ENCODE measurements at regions not wholly inside any gene's neighbourhood (a gene's known extent, or its start where the extent isn't known, plus 50 kb on each side); places are given as distances from the start of the nearest gene placed in this dataset.

- Mint-ChIP-seq H3K36me3 (ENCODE audit: insufficient read depth) (no peaks in the 10 kb centered on the region), H3K27me3 (no peaks in the 10 kb centered on the region), H3K4me3 (no peak overlapping the region), H3K4me1 (no peaks in the 10 kb centered on the region), H3K9me3 (peaks cover 14% of the 10 kb centered on the region), H3K27ac (ENCODE audit: low read depth) (no peak overlapping the region)
- ATAC-seq (replicated peaks; ENCODE audit: extremely low read depth, poor library complexity, severe bottlenecking) (no peak), DNase-seq (ENCODE audit: low spot score in 2 of 2) (no peak)
Observed at GRCh38 chr4:32226733-32227132, 1506.6 kb downstream of the PCDH7 start.

- Mint-ChIP-seq H3K4me1 (no peaks in the 10 kb centered on the region), H3K27me3 (no peaks in the 10 kb centered on the region)
- ATAC-seq (replicated peaks; ENCODE audit: extremely low read depth, poor library complexity, severe bottlenecking), result no peak
Observed at GRCh38 chr4:32243926-32244325, 1523.8 kb downstream of the PCDH7 start.

GRCh38 chr4:32249040-32249439, 1528.9 kb downstream of the PCDH7 start:
- Mint-ChIP-seq H3K9me3 (peaks cover 12% of the 10 kb centered on the region), H3K4me1 (no peaks in the 10 kb centered on the region), H3K4me3 (no peak overlapping the region), H3K36me3 (ENCODE audit: insufficient read depth) (no peaks in the 10 kb centered on the region), H3K27ac (ENCODE audit: low read depth) (no peak overlapping the region), H3K27me3 (no peaks in the 10 kb centered on the region)
- DNase-seq (ENCODE audit: low spot score in 2 of 2) (no peak), ATAC-seq (replicated peaks; ENCODE audit: extremely low read depth, poor library complexity, severe bottlenecking) (no peak)

More at GRCh38 chr4:32243926-32244325, 1523.8 kb downstream of the PCDH7 start:
- no peak overlapping the region for H3K27ac Mint-ChIP-seq (ENCODE audit: low read depth)
- DNase-seq (ENCODE audit: low spot score in 2 of 2), result no peak
- no peaks in the 10 kb centered on the region for H3K36me3 Mint-ChIP-seq (ENCODE audit: insufficient read depth)
- H3K4me3 Mint-ChIP-seq, result no peak overlapping the region
- H3K9me3 Mint-ChIP-seq, result peaks cover 10% of the 10 kb centered on the region

- ATAC-seq (replicated peaks; ENCODE audit: extremely low read depth, poor library complexity, severe bottlenecking), result no peak
- no peaks in the 10 kb centered on the region for H3K36me3 Mint-ChIP-seq (ENCODE audit: insufficient read depth)
- peaks cover 21% of the 10 kb centered on the region for H3K9me3 Mint-ChIP-seq
- DNase-seq (ENCODE audit: low spot score in 2 of 2), result no peak
- no peak overlapping the region for H3K27ac Mint-ChIP-seq (ENCODE audit: low read depth)
- H3K4me1 Mint-ChIP-seq, result no peaks in the 10 kb centered on the region
- no peaks in the 10 kb centered on the region for H3K27me3 Mint-ChIP-seq
- no peak overlapping the region for H3K4me3 Mint-ChIP-seq
Observed at GRCh38 chr4:32251126-32251525, 1531.0 kb downstream of the PCDH7 start.

GRCh38 chr4:32251926-32252325, 1531.8 kb downstream of the PCDH7 start:
- Mint-ChIP-seq H3K9me3 (peaks cover 21% of the 10 kb centered on the region), H3K36me3 (ENCODE audit: insufficient read depth) (no peaks in the 10 kb centered on the region), H3K27me3 (no peaks in the 10 kb centered on the region), H3K4me1 (no peaks in the 10 kb centered on the region), H3K4me3 (no peak overlapping the region), H3K27ac (ENCODE audit: low read depth) (no peak overlapping the region)
- no peak for ATAC-seq (replicated peaks; ENCODE audit: extremely low read depth, poor library complexity, severe bottlenecking)
- no peak for DNase-seq (ENCODE audit: low spot score in 2 of 2)

GRCh38 chr4:32254216-32254615, 1534.0 kb downstream of the PCDH7 start:
- H3K27ac Mint-ChIP-seq (ENCODE audit: low read depth), result no peak overlapping the region
- no peaks in the 10 kb centered on the region for H3K4me1 Mint-ChIP-seq
- H3K4me3 Mint-ChIP-seq, result no peak overlapping the region
- no peak for ATAC-seq (replicated peaks; ENCODE audit: extremely low read depth, poor library complexity, severe bottlenecking)
- H3K9me3 Mint-ChIP-seq, result peaks cover 26% of the 10 kb centered on the region
- H3K36me3 Mint-ChIP-seq (ENCODE audit: insufficient read depth), result no peaks in the 10 kb centered on the region
- H3K27me3 Mint-ChIP-seq, result no peaks in the 10 kb centered on the region
- no peak for DNase-seq (ENCODE audit: low spot score in 2 of 2)

GRCh38 chr4:32258986-32259385, 1538.8 kb downstream of the PCDH7 start:
- Mint-ChIP-seq H3K27me3 (no peaks in the 10 kb centered on the region), H3K36me3 (ENCODE audit: insufficient read depth) (no peaks in the 10 kb centered on the region)
- no peak for ATAC-seq (replicated peaks; ENCODE audit: extremely low read depth, poor library complexity, severe bottlenecking)

GRCh38 chr4:32261196-32261595, 1541.0 kb downstream of the PCDH7 start:
- no peak overlapping the region for H3K4me3 Mint-ChIP-seq
- no peaks in the 10 kb centered on the region for H3K36me3 Mint-ChIP-seq (ENCODE audit: insufficient read depth)
- ATAC-seq (replicated peaks; ENCODE audit: extremely low read depth, poor library complexity, severe bottlenecking), result no peak
- DNase-seq (ENCODE audit: low spot score in 2 of 2), result no peak
- no peak overlapping the region for H3K27ac Mint-ChIP-seq (ENCODE audit: low read depth)
- H3K9me3 Mint-ChIP-seq, result peaks cover 6% of the 10 kb centered on the region
- H3K4me1 Mint-ChIP-seq, result no peaks in the 10 kb centered on the region
- H3K27me3 Mint-ChIP-seq, result no peaks in the 10 kb centered on the region

More at GRCh38 chr4:32258986-32259385, 1538.8 kb downstream of the PCDH7 start:
- Mint-ChIP-seq H3K4me1 (no peaks in the 10 kb centered on the region), H3K9me3 (peaks cover 15% of the 10 kb centered on the region), H3K27ac (ENCODE audit: low read depth) (no peak overlapping the region), H3K4me3 (no peak overlapping the region)
- DNase-seq (ENCODE audit: low spot score in 2 of 2), result no peak

- peaks cover 20% of the 10 kb centered on the region for H3K9me3 Mint-ChIP-seq
- no peak for DNase-seq (ENCODE audit: low spot score in 2 of 2)
- no peak overlapping the region for H3K4me3 Mint-ChIP-seq
- no peaks in the 10 kb centered on the region for H3K27me3 Mint-ChIP-seq
- H3K4me1 Mint-ChIP-seq, result no peaks in the 10 kb centered on the region
- H3K36me3 Mint-ChIP-seq (ENCODE audit: insufficient read depth), result peaks cover 2% of the 10 kb centered on the region
- no peak overlapping the region for H3K27ac Mint-ChIP-seq (ENCODE audit: low read depth)
- ATAC-seq (replicated peaks; ENCODE audit: extremely low read depth, poor library complexity, severe bottlenecking), result no peak
Observed at GRCh38 chr4:32268863-32269262, 1548.7 kb downstream of the PCDH7 start.

GRCh38 chr4:32290102-32290501, 1569.9 kb downstream of the PCDH7 start:
- no peaks in the 10 kb centered on the region for H3K4me1 Mint-ChIP-seq
- no peak overlapping the region for H3K4me3 Mint-ChIP-seq
- H3K27ac Mint-ChIP-seq (ENCODE audit: low read depth), result no peak overlapping the region
- H3K9me3 Mint-ChIP-seq, result peaks cover 22% of the 10 kb centered on the region
- no peak for ATAC-seq (replicated peaks; ENCODE audit: extremely low read depth, poor library complexity, severe bottlenecking)
- H3K27me3 Mint-ChIP-seq, result no peaks in the 10 kb centered on the region
- no peak for DNase-seq (ENCODE audit: low spot score in 2 of 2)
- no peaks in the 10 kb centered on the region for H3K36me3 Mint-ChIP-seq (ENCODE audit: insufficient read depth)

GRCh38 chr4:32318926-32319325, 1598.8 kb downstream of the PCDH7 start:
- H3K9me3 Mint-ChIP-seq, result peaks cover 22% of the 10 kb centered on the region
- ATAC-seq (replicated peaks; ENCODE audit: extremely low read depth, poor library complexity, severe bottlenecking), result no peak
- H3K4me3 Mint-ChIP-seq, result no peak overlapping the region
- H3K27ac Mint-ChIP-seq (ENCODE audit: low read depth), result no peak overlapping the region
- H3K36me3 Mint-ChIP-seq (ENCODE audit: insufficient read depth), result no peaks in the 10 kb centered on the region
- DNase-seq (ENCODE audit: low spot score in 2 of 2), result no peak
- no peaks in the 10 kb centered on the region for H3K4me1 Mint-ChIP-seq
- H3K27me3 Mint-ChIP-seq, result no peaks in the 10 kb centered on the region

GRCh38 chr4:32321421-32321820, 1601.3 kb downstream of the PCDH7 start:
- ATAC-seq (replicated peaks; ENCODE audit: extremely low read depth, poor library complexity, severe bottlenecking), result no peak
- H3K27me3 Mint-ChIP-seq, result no peaks in the 10 kb centered on the region
- no peak for DNase-seq (ENCODE audit: low spot score in 2 of 2)
- H3K9me3 Mint-ChIP-seq, result peaks cover 26% of the 10 kb centered on the region
- no peaks in the 10 kb centered on the region for H3K36me3 Mint-ChIP-seq (ENCODE audit: insufficient read depth)
- H3K27ac Mint-ChIP-seq (ENCODE audit: low read depth), result no peak overlapping the region
- H3K4me3 Mint-ChIP-seq, result no peak overlapping the region
- no peaks in the 10 kb centered on the region for H3K4me1 Mint-ChIP-seq

GRCh38 chr4:32334759-32335158, 1614.6 kb downstream of the PCDH7 start:
- H3K9me3 Mint-ChIP-seq, result peaks cover 13% of the 10 kb centered on the region
- ATAC-seq (replicated peaks; ENCODE audit: extremely low read depth, poor library complexity, severe bottlenecking), result no peak
- no peak overlapping the region for H3K4me3 Mint-ChIP-seq

GRCh38 chr4:32337403-32337802, 1617.2 kb downstream of the PCDH7 start:
- peaks cover 23% of the 10 kb centered on the region for H3K9me3 Mint-ChIP-seq

More at GRCh38 chr4:32334759-32335158, 1614.6 kb downstream of the PCDH7 start:
- DNase-seq (ENCODE audit: low spot score in 2 of 2), result no peak
- Mint-ChIP-seq H3K36me3 (ENCODE audit: insufficient read depth) (no peaks in the 10 kb centered on the region), H3K27me3 (no peaks in the 10 kb centered on the region), H3K4me1 (no peaks in the 10 kb centered on the region), H3K27ac (ENCODE audit: low read depth) (no peak overlapping the region)

More at GRCh38 chr4:32337403-32337802, 1617.2 kb downstream of the PCDH7 start:
- H3K4me1 Mint-ChIP-seq, result no peaks in the 10 kb centered on the region
- ATAC-seq (replicated peaks; ENCODE audit: extremely low read depth, poor library complexity, severe bottlenecking) (no peak), DNase-seq (ENCODE audit: low spot score in 2 of 2) (no peak)
- no peak overlapping the region for H3K4me3 Mint-ChIP-seq
- no peaks in the 10 kb centered on the region for H3K27me3 Mint-ChIP-seq
- H3K36me3 Mint-ChIP-seq (ENCODE audit: insufficient read depth), result no peaks in the 10 kb centered on the region
- no peak overlapping the region for H3K27ac Mint-ChIP-seq (ENCODE audit: low read depth)
